ENCODE measurements at regions not wholly inside any gene's neighbourhood (a gene's known extent, or its start where the extent isn't known, plus 50 kb on each side); places are given as distances from the start of the nearest gene placed in this dataset.

DNA sequence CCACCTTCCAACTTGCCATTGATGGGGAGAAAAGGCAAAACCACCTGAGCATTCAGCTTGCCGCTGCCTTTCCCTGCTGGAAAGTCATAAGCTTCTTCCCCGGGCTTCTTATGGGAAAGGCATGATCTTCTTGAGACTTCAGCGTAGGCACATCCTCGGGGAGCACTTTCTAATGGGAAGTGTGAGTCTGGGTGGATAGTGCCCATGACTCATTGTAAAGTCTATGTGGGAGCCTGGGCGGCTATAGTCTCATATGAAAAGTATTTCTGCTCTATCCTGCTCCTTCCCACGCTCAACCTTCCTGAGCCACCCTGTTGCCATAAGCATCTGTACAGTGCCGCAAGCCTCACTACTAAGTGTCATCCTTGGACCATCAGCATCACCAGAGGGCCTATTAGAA lies 309.9 kb upstream of the THBS1 start:
- intact Hi-C loops (cut with micrococcal nuclease; ENCODE audit: unreplicated experiment) (no loop called here), in situ Hi-C loops (cut with HindIII; ENCODE audit: low pct_unique_long_range_greater_than_20kb, low sequenced_read_pairs) (no loop called here)
- no peak for TF ChIP-seq TCF7L2 (IDR thresholded peaks at IDR 0.05; ENCODE audit: low read depth, low read length)
- TF ChIP-seq, protein P1, sequence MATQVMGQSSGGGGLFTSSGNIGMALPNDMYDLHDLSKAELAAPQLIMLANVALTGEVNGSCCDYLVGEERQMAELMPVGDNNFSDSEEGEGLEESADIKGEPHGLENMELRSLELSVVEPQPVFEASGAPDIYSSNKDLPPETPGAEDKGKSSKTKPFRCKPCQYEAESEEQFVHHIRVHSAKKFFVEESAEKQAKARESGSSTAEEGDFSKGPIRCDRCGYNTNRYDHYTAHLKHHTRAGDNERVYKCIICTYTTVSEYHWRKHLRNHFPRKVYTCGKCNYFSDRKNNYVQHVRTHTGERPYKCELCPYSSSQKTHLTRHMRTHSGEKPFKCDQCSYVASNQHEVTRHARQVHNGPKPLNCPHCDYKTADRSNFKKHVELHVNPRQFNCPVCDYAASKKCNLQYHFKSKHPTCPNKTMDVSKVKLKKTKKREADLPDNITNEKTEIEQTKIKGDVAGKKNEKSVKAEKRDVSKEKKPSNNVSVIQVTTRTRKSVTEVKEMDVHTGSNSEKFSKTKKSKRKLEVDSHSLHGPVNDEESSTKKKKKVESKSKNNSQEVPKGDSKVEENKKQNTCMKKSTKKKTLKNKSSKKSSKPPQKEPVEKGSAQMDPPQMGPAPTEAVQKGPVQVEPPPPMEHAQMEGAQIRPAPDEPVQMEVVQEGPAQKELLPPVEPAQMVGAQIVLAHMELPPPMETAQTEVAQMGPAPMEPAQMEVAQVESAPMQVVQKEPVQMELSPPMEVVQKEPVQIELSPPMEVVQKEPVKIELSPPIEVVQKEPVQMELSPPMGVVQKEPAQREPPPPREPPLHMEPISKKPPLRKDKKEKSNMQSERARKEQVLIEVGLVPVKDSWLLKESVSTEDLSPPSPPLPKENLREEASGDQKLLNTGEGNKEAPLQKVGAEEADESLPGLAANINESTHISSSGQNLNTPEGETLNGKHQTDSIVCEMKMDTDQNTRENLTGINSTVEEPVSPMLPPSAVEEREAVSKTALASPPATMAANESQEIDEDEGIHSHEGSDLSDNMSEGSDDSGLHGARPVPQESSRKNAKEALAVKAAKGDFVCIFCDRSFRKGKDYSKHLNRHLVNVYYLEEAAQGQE (IDR thresholded peaks at IDR 0.05; ENCODE audit: insufficient read depth in 1 of 2, low read depth in 2 of 2, low read length in 1 of 2), result no peak
- TF ChIP-seq, protein P2, sequence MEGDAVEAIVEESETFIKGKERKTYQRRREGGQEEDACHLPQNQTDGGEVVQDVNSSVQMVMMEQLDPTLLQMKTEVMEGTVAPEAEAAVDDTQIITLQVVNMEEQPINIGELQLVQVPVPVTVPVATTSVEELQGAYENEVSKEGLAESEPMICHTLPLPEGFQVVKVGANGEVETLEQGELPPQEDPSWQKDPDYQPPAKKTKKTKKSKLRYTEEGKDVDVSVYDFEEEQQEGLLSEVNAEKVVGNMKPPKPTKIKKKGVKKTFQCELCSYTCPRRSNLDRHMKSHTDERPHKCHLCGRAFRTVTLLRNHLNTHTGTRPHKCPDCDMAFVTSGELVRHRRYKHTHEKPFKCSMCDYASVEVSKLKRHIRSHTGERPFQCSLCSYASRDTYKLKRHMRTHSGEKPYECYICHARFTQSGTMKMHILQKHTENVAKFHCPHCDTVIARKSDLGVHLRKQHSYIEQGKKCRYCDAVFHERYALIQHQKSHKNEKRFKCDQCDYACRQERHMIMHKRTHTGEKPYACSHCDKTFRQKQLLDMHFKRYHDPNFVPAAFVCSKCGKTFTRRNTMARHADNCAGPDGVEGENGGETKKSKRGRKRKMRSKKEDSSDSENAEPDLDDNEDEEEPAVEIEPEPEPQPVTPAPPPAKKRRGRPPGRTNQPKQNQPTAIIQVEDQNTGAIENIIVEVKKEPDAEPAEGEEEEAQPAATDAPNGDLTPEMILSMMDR (IDR thresholded peaks at IDR 0.05), result no peak
- no peak for TF ChIP-seq POLR2AphosphoS5 (IDR thresholded peaks at IDR 0.05; ENCODE audit: low read depth, low read length)
- TF ChIP-seq SIN3A (IDR thresholded peaks at IDR 0.05; ENCODE audit: borderline replicate concordance, insufficient read depth, low read depth, low read length), result no peak
- no peaks in the 10 kb centered on the region for H3K36me3 ChIP-seq (ENCODE audit: control insufficient read depth, insufficient read depth, low read length)
- BruUV-seq (replicated peaks), result no TSS peak
- ChIA-PET POLR2A (no interaction called here), CTCF (no interaction called here)
- no peaks in the 10 kb centered on the region for H3K27me3 ChIP-seq (ENCODE audit: control insufficient read depth, insufficient read depth, low read length)
- H3K9me3 ChIP-seq (ENCODE audit: control insufficient read depth, insufficient read depth, low read depth, low read length), result no peaks in the 10 kb centered on the region
- no peak overlapping the region for H3K4me3 ChIP-seq (ENCODE audit: low read depth in 2 of 2, low read length in 2 of 2)
- H3K4me1 ChIP-seq (ENCODE audit: control insufficient read depth, insufficient read depth, low read length), result peaks cover 13% of the 10 kb centered on the region; the same call in 1 of the 2 replicates
- no peak for DNase-seq (ENCODE audit: low read depth, low spot score)
- no peak for ATAC-seq
- no peak overlapping the region for H3K27ac ChIP-seq (ENCODE audit: low read length)

DNA sequence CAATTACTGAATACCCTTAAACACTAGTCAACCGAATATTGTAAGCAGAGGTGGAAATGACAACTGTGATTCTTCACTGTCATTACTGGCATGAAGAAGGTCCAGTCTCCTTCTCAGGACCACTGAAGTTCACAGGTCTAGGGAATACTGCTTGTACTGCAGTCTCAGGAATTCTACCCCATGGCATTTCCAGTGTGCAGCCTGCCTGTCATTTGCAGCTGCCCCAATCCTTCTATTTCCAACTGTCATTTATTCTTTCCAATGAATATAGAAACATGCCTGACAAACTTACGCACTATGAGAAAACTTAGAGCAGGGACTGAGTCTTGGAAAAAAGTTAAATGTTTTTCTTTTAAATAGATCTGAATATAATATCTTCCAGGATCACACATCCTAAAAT lies 308.0 kb upstream of the THBS1 start:
- intact Hi-C loops (cut with micrococcal nuclease; ENCODE audit: unreplicated experiment) (no loop called here), in situ Hi-C loops (cut with HindIII; ENCODE audit: low pct_unique_long_range_greater_than_20kb, low sequenced_read_pairs) (no loop called here)
- peaks cover 13% of the 10 kb centered on the region; the same call in 1 of the 2 replicates for H3K4me1 ChIP-seq (ENCODE audit: control insufficient read depth, insufficient read depth, low read length)
- H3K27me3 ChIP-seq (ENCODE audit: control insufficient read depth, insufficient read depth, low read length), result no peaks in the 10 kb centered on the region
- POLR2A ChIA-PET, result no interaction called here
- CTCF ChIA-PET, result interaction anchor here (0.6 kb wide), 1 partner anchor 564 kb away, joined by 3 read pairs; no protein-coding TSS in a partner anchor
- DNase-seq (ENCODE audit: low read depth, low spot score) (no peak), ATAC-seq (no peak)
- no peaks in the 10 kb centered on the region for H3K36me3 ChIP-seq (ENCODE audit: control insufficient read depth, insufficient read depth, low read length)
- BruUV-seq (replicated peaks), result no TSS peak
- H3K4me3 ChIP-seq (ENCODE audit: low read depth in 2 of 2, low read length in 2 of 2), result no peak overlapping the region
- no peaks in the 10 kb centered on the region for H3K9me3 ChIP-seq (ENCODE audit: control insufficient read depth, insufficient read depth, low read depth, low read length)
- TF ChIP-seq, protein P2 (IDR thresholded peaks at IDR 0.05), result no peak
- TF ChIP-seq, protein P1 (IDR thresholded peaks at IDR 0.05; ENCODE audit: insufficient read depth in 1 of 2, low read depth in 2 of 2, low read length in 1 of 2), result no peak
- TF ChIP-seq TCF7L2 (IDR thresholded peaks at IDR 0.05; ENCODE audit: low read depth, low read length) (no peak), SIN3A (IDR thresholded peaks at IDR 0.05; ENCODE audit: borderline replicate concordance, insufficient read depth, low read depth, low read length) (no peak), POLR2AphosphoS5 (IDR thresholded peaks at IDR 0.05; ENCODE audit: low read depth, low read length) (no peak)
- H3K27ac ChIP-seq (ENCODE audit: low read length), result no peak overlapping the region; the same call in 1 of the 2 replicates

All from Panc1 (cell line).